Liver (tissue), 8 donors: ENCODE measurements at regions not wholly inside any gene's neighbourhood (a gene's known extent, or its start where the extent isn't known, plus 50 kb on each side); places are given as distances from the start of the nearest gene placed in this dataset.

ENCODE experiments used
- DNase-seq: peaks from one replicate; pipeline ENCODE4 v3.0.0-alpha.2; 2017; ENCODE audit warnings: low spot score
- H3K27ac ChIP-seq, 2 donors: one replicate each; pipeline ENCODE4 v1.7.0; 2013; ENCODE audit warnings: inconsistent platforms in 2 of 2, low read length in 2 of 2, control low read depth in 1 of 2, low read depth in 1 of 2, mild to moderate bottlenecking in 1 of 2
- H3K27me3 ChIP-seq, 4 donors: one replicate each; pipeline versions ENCODE4 v1.6.1 to v1.7.0; 2013; ENCODE audit warnings: low read length in 3 of 4, inconsistent platforms in 1 of 4, mild to moderate bottlenecking in 1 of 4, moderate library complexity in 1 of 4; ENCODE audit not compliant: control insufficient read depth in 4 of 4, insufficient read depth in 4 of 4
- H3K36me3 ChIP-seq, 4 donors: one replicate each; pipeline versions ENCODE4 v1.6.1 to v1.7.0; 2013; ENCODE audit warnings: low read length in 3 of 4, mild to moderate bottlenecking in 3 of 4, low read depth in 1 of 4, moderate library complexity in 1 of 4; ENCODE audit not compliant: control insufficient read depth in 4 of 4, insufficient read depth in 3 of 4
- H3K4me1 ChIP-seq, 4 donors: one replicate each; pipeline versions ENCODE4 v1.6.1 to v1.7.0; 2013; ENCODE audit warnings: low read length in 3 of 4, mild to moderate bottlenecking in 3 of 4, moderate library complexity in 1 of 4; ENCODE audit not compliant: control insufficient read depth in 4 of 4, insufficient read depth in 4 of 4
- H3K4me3 ChIP-seq, 3 donors: one replicate each; pipeline versions ENCODE4 v1.6.1 to v1.7.0; 2013; ENCODE audit warnings: low read length in 3 of 3, control low read depth in 1 of 3, low read depth in 1 of 3, mild to moderate bottlenecking in 1 of 3
- H3K9ac ChIP-seq, 2 donors: one replicate each; pipeline ENCODE4 v1.7.0; 2013; ENCODE audit warnings: low read length in 2 of 2, mild to moderate bottlenecking in 2 of 2, moderate library complexity in 2 of 2, control low read depth in 1 of 2, low read depth in 1 of 2
- H3K9me3 ChIP-seq, 4 donors: one replicate each; pipeline versions ENCODE4 v1.6.1 to v1.7.0; 2013; ENCODE audit warnings: low read length in 3 of 4; ENCODE audit not compliant: control insufficient read depth in 4 of 4
- FOXA1 ChIP-seq: IDR thresholded peaks from 2 replicates; pipeline ENCODE4 v1.6.1; 2016; ENCODE audit warnings: antibody characterized with exemption
- HNF4A ChIP-seq, 2 donors: conservative IDR thresholded peaks; 2 replicates each; pipeline ENCODE4 v1.6.1; 2016; ENCODE audit warnings: antibody characterized with exemption in 2 of 2, mild to moderate bottlenecking in 2 of 2
- NR2F2 ChIP-seq: IDR thresholded peaks from 2 replicates; pipeline ENCODE4 v1.6.1; 2016; ENCODE audit warnings: antibody characterized with exemption
- RXRA ChIP-seq, 2 donors: IDR thresholded peaks; 2 replicates each; pipeline ENCODE4 v1.6.1; 2017 to 2018; ENCODE audit warnings: antibody characterized with exemption in 2 of 2, mild to moderate bottlenecking in 1 of 2
- SP1 ChIP-seq: IDR thresholded peaks from 2 replicates; pipeline ENCODE4 v1.6.1; 2018; ENCODE audit warnings: antibody characterized with exemption, mild to moderate bottlenecking
- TAF1 ChIP-seq: conservative IDR thresholded peaks from 2 replicates; pipeline ENCODE4 v1.6.1; 2016; ENCODE audit warnings: antibody characterized with exemption, mild to moderate bottlenecking
- WGBS: extraction: QIAGEN DNeasy Blood & Tissue Kit; methylation state at CpG from one replicate; pipeline ENCODE4 v1.1.7; 2013; 5-methylcytosine and 5-hydroxymethylcytosine counted together
- TF ChIP-seq, protein P1 (sequence below): IDR thresholded peaks from 2 replicates; pipeline ENCODE4 v1.6.1; 2016; ENCODE audit warnings: antibody characterized with exemption
- TF ChIP-seq, protein P2 (sequence below): IDR thresholded peaks from 2 replicates; pipeline ENCODE4 v1.6.1; 2016; ENCODE audit warnings: antibody characterized with exemption, mild to moderate bottlenecking
- TF ChIP-seq, protein P3 (sequence below): IDR thresholded peaks from 2 replicates; pipeline ENCODE4 v1.6.1; 2016; ENCODE audit warnings: antibody characterized with exemption
- TF ChIP-seq, protein P4 (sequence below): fragments of 150-350 bp; IDR thresholded peaks from 2 replicates; pipeline ENCODE4 v1.5.1; 2017; ENCODE audit warnings: improper control_type of control experiment, low read depth, low read length; ENCODE audit not compliant: missing input control
- donor health status: healthy.
- donor health status: healthy.
- donor health status: healthy.
- donor health status: healthy.
- donor health status: healthy.

DNA sequence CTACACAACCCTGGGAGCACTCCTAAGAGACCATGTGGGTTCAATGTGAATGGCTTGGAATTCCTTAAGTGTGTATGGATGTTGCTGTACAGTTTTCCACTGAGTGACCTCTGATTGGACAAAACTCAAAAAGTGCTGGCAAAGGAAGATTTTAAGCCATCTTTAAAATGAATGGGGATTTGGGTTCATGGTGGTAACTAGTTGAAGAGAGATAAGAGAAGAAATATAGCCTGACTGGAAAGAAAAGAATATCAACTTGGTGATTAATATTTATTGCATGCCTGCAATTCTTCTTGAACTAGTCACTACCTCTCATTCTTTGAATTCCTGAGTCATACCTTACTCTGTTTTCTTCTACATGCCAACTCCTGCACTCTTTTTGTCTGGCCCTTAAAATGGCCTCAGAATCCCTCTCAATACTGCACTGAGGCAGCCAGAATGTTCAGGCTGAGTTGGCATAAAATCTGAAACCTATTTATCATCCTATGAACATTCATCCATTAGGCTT lies 124.7 kb downstream of the RPL22L1 start:
- Histone ChIP-seq H3K9me3 (no peaks in the 10 kb centered on the region), H3K9ac (no peak overlapping the region), H3K4me1 (no peaks in the 10 kb centered on the region), H3K36me3 (no peaks in the 10 kb centered on the region), H3K27ac (no peak overlapping the region), H3K4me3 (no peak overlapping the region), H3K27me3 (no peaks in the 10 kb centered on the region)
- DNase-seq: no peak
- TF ChIP-seq, protein P1, sequence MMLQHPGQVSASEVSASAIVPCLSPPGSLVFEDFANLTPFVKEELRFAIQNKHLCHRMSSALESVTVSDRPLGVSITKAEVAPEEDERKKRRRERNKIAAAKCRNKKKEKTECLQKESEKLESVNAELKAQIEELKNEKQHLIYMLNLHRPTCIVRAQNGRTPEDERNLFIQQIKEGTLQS: no peak
- TF ChIP-seq NR2F2: no peak

DNA sequence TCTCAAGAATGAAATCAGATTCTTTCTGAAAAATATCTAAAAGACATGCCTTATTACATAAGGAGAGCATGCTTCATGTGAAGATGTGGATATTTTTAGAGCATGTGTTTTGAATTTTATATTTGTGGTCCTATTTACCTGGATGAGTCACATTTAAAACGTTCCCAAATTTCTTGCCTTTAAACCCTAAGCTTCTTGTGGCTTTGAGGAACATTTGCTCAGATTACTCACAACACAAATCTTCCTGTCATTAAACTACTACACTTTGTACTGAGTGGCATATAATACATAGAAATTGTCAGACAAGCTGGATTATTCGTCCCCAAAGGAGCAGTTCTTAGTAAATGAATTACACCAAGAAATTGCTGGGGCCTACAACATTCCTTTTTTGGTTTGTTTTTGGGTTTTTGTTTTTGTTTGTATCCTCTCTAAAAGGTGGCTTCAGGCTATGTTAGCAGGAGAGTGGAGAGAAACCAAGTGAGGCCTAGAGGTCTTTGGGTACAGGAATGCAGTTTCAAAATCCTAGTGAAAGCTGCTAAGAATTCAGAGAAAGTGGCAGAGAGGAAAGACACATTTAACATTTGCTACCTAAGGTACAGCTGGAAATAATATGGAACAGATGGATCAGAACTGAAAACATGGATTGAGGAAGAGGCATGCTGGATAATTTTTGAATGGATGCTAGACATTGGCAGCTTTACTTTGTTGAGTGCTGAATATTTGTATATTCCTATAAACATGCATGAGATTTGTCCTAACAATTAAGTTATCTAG lies 128.1 kb downstream of the RPL22L1 start:
- Histone ChIP-seq H3K4me1 (no peaks in the 10 kb centered on the region), H3K36me3 (no peaks in the 10 kb centered on the region), H3K9ac (no peak overlapping the region), H3K4me3 (no peak overlapping the region), H3K9me3 (no peaks in the 10 kb centered on the region), H3K27ac (no peak overlapping the region), H3K27me3 (no peaks in the 10 kb centered on the region)
- TF ChIP-seq, protein P2, sequence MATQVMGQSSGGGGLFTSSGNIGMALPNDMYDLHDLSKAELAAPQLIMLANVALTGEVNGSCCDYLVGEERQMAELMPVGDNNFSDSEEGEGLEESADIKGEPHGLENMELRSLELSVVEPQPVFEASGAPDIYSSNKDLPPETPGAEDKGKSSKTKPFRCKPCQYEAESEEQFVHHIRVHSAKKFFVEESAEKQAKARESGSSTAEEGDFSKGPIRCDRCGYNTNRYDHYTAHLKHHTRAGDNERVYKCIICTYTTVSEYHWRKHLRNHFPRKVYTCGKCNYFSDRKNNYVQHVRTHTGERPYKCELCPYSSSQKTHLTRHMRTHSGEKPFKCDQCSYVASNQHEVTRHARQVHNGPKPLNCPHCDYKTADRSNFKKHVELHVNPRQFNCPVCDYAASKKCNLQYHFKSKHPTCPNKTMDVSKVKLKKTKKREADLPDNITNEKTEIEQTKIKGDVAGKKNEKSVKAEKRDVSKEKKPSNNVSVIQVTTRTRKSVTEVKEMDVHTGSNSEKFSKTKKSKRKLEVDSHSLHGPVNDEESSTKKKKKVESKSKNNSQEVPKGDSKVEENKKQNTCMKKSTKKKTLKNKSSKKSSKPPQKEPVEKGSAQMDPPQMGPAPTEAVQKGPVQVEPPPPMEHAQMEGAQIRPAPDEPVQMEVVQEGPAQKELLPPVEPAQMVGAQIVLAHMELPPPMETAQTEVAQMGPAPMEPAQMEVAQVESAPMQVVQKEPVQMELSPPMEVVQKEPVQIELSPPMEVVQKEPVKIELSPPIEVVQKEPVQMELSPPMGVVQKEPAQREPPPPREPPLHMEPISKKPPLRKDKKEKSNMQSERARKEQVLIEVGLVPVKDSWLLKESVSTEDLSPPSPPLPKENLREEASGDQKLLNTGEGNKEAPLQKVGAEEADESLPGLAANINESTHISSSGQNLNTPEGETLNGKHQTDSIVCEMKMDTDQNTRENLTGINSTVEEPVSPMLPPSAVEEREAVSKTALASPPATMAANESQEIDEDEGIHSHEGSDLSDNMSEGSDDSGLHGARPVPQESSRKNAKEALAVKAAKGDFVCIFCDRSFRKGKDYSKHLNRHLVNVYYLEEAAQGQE: no peak
- TF ChIP-seq, protein P3, sequence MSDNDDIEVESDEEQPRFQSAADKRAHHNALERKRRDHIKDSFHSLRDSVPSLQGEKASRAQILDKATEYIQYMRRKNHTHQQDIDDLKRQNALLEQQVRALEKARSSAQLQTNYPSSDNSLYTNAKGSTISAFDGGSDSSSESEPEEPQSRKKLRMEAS: no peak
- TF ChIP-seq RXRA (IDR thresholded peaks at IDR 0.05) (no peak), HNF4A (conservative IDR thresholded peaks at IDR 0.05) (no peak), FOXA1 (no peak), SP1 (no peak), TAF1 (no peak), NR2F2 (no peak)
- TF ChIP-seq, protein P4, sequence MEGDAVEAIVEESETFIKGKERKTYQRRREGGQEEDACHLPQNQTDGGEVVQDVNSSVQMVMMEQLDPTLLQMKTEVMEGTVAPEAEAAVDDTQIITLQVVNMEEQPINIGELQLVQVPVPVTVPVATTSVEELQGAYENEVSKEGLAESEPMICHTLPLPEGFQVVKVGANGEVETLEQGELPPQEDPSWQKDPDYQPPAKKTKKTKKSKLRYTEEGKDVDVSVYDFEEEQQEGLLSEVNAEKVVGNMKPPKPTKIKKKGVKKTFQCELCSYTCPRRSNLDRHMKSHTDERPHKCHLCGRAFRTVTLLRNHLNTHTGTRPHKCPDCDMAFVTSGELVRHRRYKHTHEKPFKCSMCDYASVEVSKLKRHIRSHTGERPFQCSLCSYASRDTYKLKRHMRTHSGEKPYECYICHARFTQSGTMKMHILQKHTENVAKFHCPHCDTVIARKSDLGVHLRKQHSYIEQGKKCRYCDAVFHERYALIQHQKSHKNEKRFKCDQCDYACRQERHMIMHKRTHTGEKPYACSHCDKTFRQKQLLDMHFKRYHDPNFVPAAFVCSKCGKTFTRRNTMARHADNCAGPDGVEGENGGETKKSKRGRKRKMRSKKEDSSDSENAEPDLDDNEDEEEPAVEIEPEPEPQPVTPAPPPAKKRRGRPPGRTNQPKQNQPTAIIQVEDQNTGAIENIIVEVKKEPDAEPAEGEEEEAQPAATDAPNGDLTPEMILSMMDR: no peak
- no peak for DNase-seq
- whole genome bisulfite sequencing: 70% methylated on average over 2 of the region's 2 CpGs
